OCI-LY3 (cell line): ENCODE measurements at regions not wholly inside any gene's neighbourhood (a gene's known extent, or its start where the extent isn't known, plus 50 kb on each side); places are given as distances from the start of the nearest gene placed in this dataset.

Experiments used
- H2AFZ ChIP-seq: fragments of 200-600, 300-600 bp; shearing (Covaris generic); 2 replicates; pipeline ENCODE4 v1.6.0; 2014; ENCODE audit warnings: antibody characterized with exemption, low read depth, low read length
- H3K27ac ChIP-seq: fragments of 200-600, 300-600 bp; sonication (generic); 2 replicates; pipeline ENCODE4 v1.5.1; 2014; ENCODE audit warnings: mild to moderate bottlenecking, low read length, moderate library complexity, mixed read lengths
- H3K27me3 ChIP-seq: fragments of 200-600, 300-600 bp; sonication (generic); 2 replicates; pipeline ENCODE4 v1.6.1; 2014; ENCODE audit warnings: low read depth, low read length, mixed read lengths
- H3K36me3 ChIP-seq: fragments of 200-600, 300-600 bp; sonication (generic); replicated peaks from 2 replicates; pipeline ENCODE3; 2014; ENCODE audit warnings: low read depth, low read length, mixed read lengths
- H3K4me1 ChIP-seq: fragments of 300-600, 200-600 bp; sonication (generic); 2 replicates; pipeline ENCODE4 v1.6.1; 2014; ENCODE audit warnings: low read length, mixed read lengths
- H3K4me2 ChIP-seq: fragments of 200-600, 300-600 bp; sonication (generic); 2 replicates; pipeline ENCODE4 v1.6.1; 2014; ENCODE audit warnings: low read length, mixed read lengths
- H3K4me3 ChIP-seq: fragments of 300-600, 200-600 bp; sonication (generic); 2 replicates; pipeline ENCODE4 v1.5.1; 2014; ENCODE audit warnings: antibody characterized with exemption, mild to moderate bottlenecking, low read length, moderate library complexity
- H3K79me2 ChIP-seq: fragments of 300-600, 200-600 bp; shearing (Covaris generic); 2 replicates; pipeline ENCODE4 v1.6.1; 2014; ENCODE audit warnings: mild to moderate bottlenecking, low read length, mixed read lengths
- H3K9ac ChIP-seq: fragments of 300-600, 200-600 bp; shearing (Covaris generic); 2 replicates; pipeline ENCODE4 v1.6.0; 2014; ENCODE audit warnings: mild to moderate bottlenecking, low read length, moderate library complexity
- H3K9me3 ChIP-seq: fragments of 200-600, 300-600 bp; shearing (Covaris generic); 2 replicates; pipeline ENCODE4 v1.6.1; 2014; ENCODE audit warnings: low read length, mixed read lengths; ENCODE audit not compliant: insufficient read depth
- H4K20me1 ChIP-seq: fragments of 200-600, 300-600 bp; sonication (generic); 2 replicates; pipeline ENCODE4 v1.6.1; 2016; ENCODE audit warnings: low read length, mixed read lengths; ENCODE audit not compliant: insufficient read depth
- CTCF ChIP-seq: fragments of 200-600, 300-600 bp; sonication (generic); IDR thresholded peaks from 2 replicates; pipeline ENCODE4 v1.5.1; 2014; ENCODE audit warnings: antibody characterized with exemption, low read length, low read depth
- EZH2phosphoT487 ChIP-seq: fragments of 200-600 bp; shearing (Covaris generic); IDR thresholded peaks from 2 replicates; pipeline ENCODE4 v1.6.1; 2018; ENCODE audit warnings: antibody characterized with exemption, mixed run types, low read depth

- H3K4me1 ChIP-seq, result no peaks in the 10 kb centered on the region
Measured at GRCh38 chr1:82160903-82161302, 360.2 kb downstream of the ADGRL2 start.

GRCh38 chr1:82160036-82160435 lies 359.3 kb downstream of the ADGRL2 start:
- no peaks in the 10 kb centered on the region for H4K20me1 ChIP-seq
- no peak overlapping the region for H2AFZ ChIP-seq
- H3K4me1 ChIP-seq, result no peaks in the 10 kb centered on the region
- H3K4me2 ChIP-seq, result no peak overlapping the region
- H3K36me3 ChIP-seq, result no peaks in the 10 kb centered on the region
- no peak overlapping the region for H3K4me3 ChIP-seq
- H3K9me3 ChIP-seq, result no peaks in the 10 kb centered on the region
- TF ChIP-seq CTCF, result no peak
- TF ChIP-seq EZH2phosphoT487, result no peak
- H3K27me3 ChIP-seq, result no peaks in the 10 kb centered on the region
- no peak overlapping the region for H3K27ac ChIP-seq
- no peaks in the 10 kb centered on the region for H3K79me2 ChIP-seq
- no peak overlapping the region for H3K9ac ChIP-seq

More at GRCh38 chr1:82160903-82161302, 360.2 kb downstream of the ADGRL2 start:
- H3K27me3 ChIP-seq, result no peaks in the 10 kb centered on the region
- no peaks in the 10 kb centered on the region for H3K9me3 ChIP-seq
- no peaks in the 10 kb centered on the region for H4K20me1 ChIP-seq
- H2AFZ ChIP-seq, result no peak overlapping the region
- no peaks in the 10 kb centered on the region for H3K36me3 ChIP-seq
- no peaks in the 10 kb centered on the region for H3K79me2 ChIP-seq
- no peak overlapping the region for H3K9ac ChIP-seq
- H3K4me2 ChIP-seq, result no peak overlapping the region
- no peak overlapping the region for H3K27ac ChIP-seq
- no peak overlapping the region for H3K4me3 ChIP-seq
- no peak for TF ChIP-seq CTCF

- Histone ChIP-seq H4K20me1 (no peaks in the 10 kb centered on the region), H3K36me3 (no peaks in the 10 kb centered on the region), H3K27ac (no peak overlapping the region), H3K4me3 (no peak overlapping the region), H3K4me2 (no peak overlapping the region), H2AFZ (no peak overlapping the region), H3K9ac (no peak overlapping the region), H3K4me1 (no peaks in the 10 kb centered on the region), H3K9me3 (no peaks in the 10 kb centered on the region), H3K79me2 (no peaks in the 10 kb centered on the region), H3K27me3 (no peaks in the 10 kb centered on the region)
- TF ChIP-seq CTCF (no peak), EZH2phosphoT487 (no peak)
Measured at GRCh38 chr1:82158981-82159380, 358.2 kb downstream of the ADGRL2 start.

- H3K4me2 ChIP-seq, result no peak overlapping the region
- no peaks in the 10 kb centered on the region for H3K79me2 ChIP-seq
- no peaks in the 10 kb centered on the region for H3K9me3 ChIP-seq
- H3K27me3 ChIP-seq, result no peaks in the 10 kb centered on the region
- no peak overlapping the region for H3K27ac ChIP-seq
- H3K4me1 ChIP-seq, result no peaks in the 10 kb centered on the region
- H2AFZ ChIP-seq, result no peak overlapping the region
- no peak overlapping the region for H3K9ac ChIP-seq
- no peaks in the 10 kb centered on the region for H4K20me1 ChIP-seq
- no peak for TF ChIP-seq CTCF
- no peak for TF ChIP-seq EZH2phosphoT487
- H3K4me3 ChIP-seq, result no peak overlapping the region
- H3K36me3 ChIP-seq, result no peaks in the 10 kb centered on the region
Measured at GRCh38 chr1:82154219-82154970, 353.7 kb downstream of the ADGRL2 start.
